IMR-90 (cell line): ENCODE measurements at regions not wholly inside any gene's neighbourhood (a gene's known extent, or its start where the extent isn't known, plus 50 kb on each side); places are given as distances from the start of the nearest gene placed in this dataset.

ENCODE experiments used
- ATAC-seq: fragments of 200-7000 bp; cut with Tn5 transposase; 2 replicates; pipeline ENCODE4 v1.9.1; 2020; ENCODE audit warnings: low read depth, mild to moderate bottlenecking, moderate library complexity
- BruUV-seq: library from RNA; stranded (reverse); fragments of 400-500 nt; replicated peaks from 2 replicates; lab custom pipeline; 2021; lab: Mats Ljungman, UMichigan
- CTCF ChIA-PET: fragments of 300-600 bp; formaldehyde crosslinking; extraction: SDS; loops from one replicate; lab custom pipeline; 2021; ENCODE audit warnings: antibody characterized with exemption; lab: Yijun Ruan, JAX
- POLR2A ChIA-PET: fragments of 300-600 bp; sonication (Branson Sonifier 250); formaldehyde crosslinking; loops from one replicate; lab custom pipeline; 2022; ENCODE audit warnings: antibody characterized with exemption; ENCODE audit not compliant: unreplicated experiment; lab: Charles Lee
- DNase-seq: peaks from one replicate; pipeline ENCODE4 v3.0.0; 2013
- H2AFZ ChIP-seq: replicated peaks from 2 replicates; pipeline ENCODE3; 2013; ENCODE audit warnings: low read length, mild to moderate bottlenecking; ENCODE audit not compliant: poor library complexity
- H2AK5ac ChIP-seq: 2 replicates; pipeline ENCODE4 v1.6.1; 2013; ENCODE audit warnings: low read depth, low read length, inconsistent platforms
- H2AK9ac ChIP-seq: replicated peaks from 2 replicates; pipeline ENCODE3; 2013; ENCODE audit warnings: mild to moderate bottlenecking, low read depth, low read length, moderate library complexity; ENCODE audit not compliant: poor library complexity
- H2BK120ac ChIP-seq: 2 replicates; pipeline ENCODE4 v1.6.1; 2013; ENCODE audit warnings: low read depth, low read length, inconsistent platforms
- H2BK15ac ChIP-seq: 3 replicates; pipeline ENCODE4 v1.6.1; 2013; ENCODE audit warnings: low read depth, low read length, inconsistent platforms
- H2BK20ac ChIP-seq: 2 replicates; pipeline ENCODE4 v1.6.1; 2013; ENCODE audit warnings: low read depth, mild to moderate bottlenecking, inconsistent platforms, low read length, moderate library complexity
- H2BK5ac ChIP-seq: 2 replicates; pipeline ENCODE4 v1.6.1; 2013; ENCODE audit warnings: mild to moderate bottlenecking, low read depth, low read length, inconsistent platforms; ENCODE audit not compliant: poor library complexity, severe bottlenecking
- H3K14ac ChIP-seq: replicated peaks from 2 replicates; pipeline ENCODE4 v1.6.1; 2013; ENCODE audit warnings: low read depth, low read length, inconsistent platforms
- H3K18ac ChIP-seq: 2 replicates; pipeline ENCODE4 v1.6.1; 2013; ENCODE audit warnings: low read depth, low read length, control low read depth
- H3K23ac ChIP-seq: 2 replicates; pipeline ENCODE4 v1.6.1; 2013; ENCODE audit warnings: low read depth, low read length, inconsistent platforms
- H3K27ac ChIP-seq: 2 replicates; pipeline ENCODE4 v1.5.1; 2013; ENCODE audit warnings: mild to moderate bottlenecking, control low read depth, low read length; ENCODE audit not compliant: insufficient read depth
- H3K27me3 ChIP-seq: 2 replicates; pipeline ENCODE4 v1.6.1; 2013; ENCODE audit warnings: low read length; ENCODE audit not compliant: control insufficient read depth, insufficient read depth
- H3K36me3 ChIP-seq: 2 replicates; pipeline ENCODE4 v1.6.1; 2013; ENCODE audit warnings: low read length, mixed read lengths; ENCODE audit not compliant: control insufficient read depth, insufficient read depth
- H3K4ac ChIP-seq: 2 replicates; pipeline ENCODE4 v1.6.1; 2013; ENCODE audit warnings: low read depth, low read length, inconsistent platforms
- H3K4me1 ChIP-seq: 2 replicates; pipeline ENCODE4 v1.6.1; 2013; ENCODE audit warnings: low read length, mixed read lengths; ENCODE audit not compliant: control insufficient read depth, insufficient read depth
- H3K4me2 ChIP-seq: 2 replicates; pipeline ENCODE4 v1.6.1; 2013; ENCODE audit warnings: low read depth, mild to moderate bottlenecking, control low read depth, low read length, moderate library complexity
- H3K4me3 ChIP-seq: 2 replicates; pipeline ENCODE4 v1.5.1; 2013; ENCODE audit warnings: low read depth, mild to moderate bottlenecking, control low read depth, low read length, moderate library complexity; ENCODE audit not compliant: insufficient read depth
- H3K56ac ChIP-seq: 2 replicates; pipeline ENCODE4 v1.6.1; 2013; ENCODE audit warnings: low read length, inconsistent platforms; ENCODE audit not compliant: insufficient read depth; ENCODE audit errors: extremely low read depth
- H3K79me1 ChIP-seq, 2 experiments: 2 replicates each; pipeline ENCODE4 v1.6.1; 2013; ENCODE audit warnings: low read length in 2 of 2, inconsistent platforms in 1 of 2, low read depth in 1 of 2
- H3K9ac ChIP-seq: 2 replicates; pipeline ENCODE4 v1.6.1; 2013; ENCODE audit warnings: low read depth, low read length, control low read depth
- H3K9me1 ChIP-seq: 2 replicates; pipeline ENCODE4 v1.6.1; 2013; ENCODE audit warnings: low read length, inconsistent platforms; ENCODE audit not compliant: insufficient read depth
- H3K9me3 ChIP-seq: 2 replicates; pipeline ENCODE4 v1.6.1; 2013; ENCODE audit warnings: low read length; ENCODE audit not compliant: control insufficient read depth, insufficient read depth
- H4K20me1 ChIP-seq: 2 replicates; pipeline ENCODE4 v1.6.1; 2013; ENCODE audit warnings: low read length, inconsistent platforms; ENCODE audit not compliant: insufficient read depth
- H4K5ac ChIP-seq: 2 replicates; pipeline ENCODE4 v1.6.1; 2013; ENCODE audit warnings: mild to moderate bottlenecking, low read depth, low read length, control low read depth
- H4K8ac ChIP-seq, 2 experiments: 2 replicates each; pipeline ENCODE4 v1.6.1; 2013; ENCODE audit warnings: low read depth in 2 of 2, low read length in 2 of 2, control low read depth in 1 of 2, inconsistent platforms in 1 of 2
- H4K91ac ChIP-seq: 2 replicates; pipeline ENCODE4 v1.6.1; 2013; ENCODE audit warnings: low read depth, low read length, inconsistent platforms; ENCODE audit not compliant: insufficient read depth
- BHLHE40 ChIP-seq: fragments of 150-350 bp; IDR thresholded peaks from 2 replicates; pipeline ENCODE4 v1.6.1; 2016; ENCODE audit warnings: mild to moderate bottlenecking, low read depth, low read length
- CEBPB ChIP-seq: IDR thresholded peaks from 2 replicates; pipeline ENCODE4 v1.6.1; 2012; ENCODE audit warnings: low read depth, low read length, improper control_type of control experiment
- CHD1 ChIP-seq: IDR thresholded peaks from 2 replicates; pipeline ENCODE4 v1.6.1; 2012; ENCODE audit warnings: low read depth, low read length, improper control_type of control experiment
- FOS ChIP-seq: fragments of 150-350 bp; IDR thresholded peaks from 2 replicates; pipeline ENCODE4 v1.6.1; 2016; ENCODE audit warnings: low read depth, low read length
- MAFK ChIP-seq: IDR thresholded peaks from 2 replicates; pipeline ENCODE4 v1.6.1; 2012; ENCODE audit warnings: low read depth, low read length, improper control_type of control experiment
- NFE2L2 ChIP-seq: fragments of 150-350 bp; IDR thresholded peaks from 2 replicates; pipeline ENCODE4 v1.6.1; 2016; ENCODE audit warnings: low read depth, mild to moderate bottlenecking, low read length
- POLR2A ChIP-seq: IDR thresholded peaks from 2 replicates; pipeline ENCODE4 v1.6.1; 2012; ENCODE audit warnings: mild to moderate bottlenecking, low read depth, low read length
- RAD21 ChIP-seq: IDR thresholded peaks from 2 replicates; pipeline ENCODE4 v1.6.1; 2012; ENCODE audit warnings: low read length, improper control_type of control experiment
- RFX5 ChIP-seq: IDR thresholded peaks from 2 replicates; pipeline ENCODE4 v1.8.0; 2012; ENCODE audit warnings: low read depth, mild to moderate bottlenecking, low read length, moderate library complexity
- WGBS, 2 experiments: methylation state at CpG; one replicate each; pipeline versions ENCODE4 v1.1.5 to v1.1.7; 2013; ENCODE audit warnings: missing lambda C conversion rate in 2 of 2; ENCODE audit not compliant: insufficient read length in 1 of 2; ENCODE audit errors: extremely low coverage in 2 of 2; 5-methylcytosine and 5-hydroxymethylcytosine counted together
- dilution Hi-C: fragments of 300-500 bp; cut with HindIII; formaldehyde crosslinking; loops from one replicate; pipeline ENCODE4 v1.14.3; 2018; ENCODE audit warnings: low sequenced_read_pairs; ENCODE audit not compliant: unreplicated experiment
- in situ Hi-C: fragments of 300-500 bp; cut with MboI; formaldehyde crosslinking; loops from 3 replicates; pipeline ENCODE4 v1.14.3; 2019; ENCODE audit warnings: low sequenced_read_pairs, inconsistent platforms, mixed read lengths
- intact Hi-C: fragments of 100-400 bp; cut with micrococcal nuclease; formaldehyde crosslinking; loops from 2 replicates; pipeline ENCODE4 v1.10.0; 2022
- TF ChIP-seq, protein P1 (sequence below): fragments of 150-350 bp; IDR thresholded peaks from 2 replicates; pipeline ENCODE4 v1.6.1; 2016; ENCODE audit warnings: low read depth, mild to moderate bottlenecking, low read length, moderate library complexity, borderline replicate concordance
- TF ChIP-seq, protein P2 (sequence below): fragments of 150-350 bp; IDR thresholded peaks from 2 replicates; pipeline ENCODE4 v1.6.1; 2017; ENCODE audit warnings: mild to moderate bottlenecking, antibody characterized with exemption, low read length, low read depth

DNA sequence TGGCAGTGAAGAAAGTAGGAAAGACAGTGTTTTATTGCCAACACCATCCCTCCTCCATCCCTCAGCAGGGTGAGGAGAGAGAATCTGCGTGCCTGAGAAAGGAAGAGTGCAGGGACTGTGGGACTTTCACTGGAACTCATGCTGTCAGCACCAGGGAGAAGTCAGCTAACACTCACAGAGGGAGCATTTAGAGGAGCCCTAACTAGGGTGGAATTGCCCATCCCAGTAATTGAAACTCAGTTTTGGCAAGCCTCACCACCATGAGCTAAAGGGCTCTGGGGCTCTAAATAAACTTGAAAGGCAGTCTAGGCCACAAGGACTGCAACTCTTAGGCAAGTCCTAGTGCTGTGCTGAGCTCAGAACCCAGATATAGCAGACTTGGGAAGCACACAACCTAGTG is 622.3 kb downstream of the SEMA5A start:
- H3K9ac ChIP-seq, result no peak overlapping the region
- dilution Hi-C loops (no loop called here), in situ Hi-C loops (no loop called here), intact Hi-C loops (no loop called here)
- H4K20me1 ChIP-seq, result no peaks in the 10 kb centered on the region
- no peaks in the 10 kb centered on the region for H3K79me1 ChIP-seq
- TF ChIP-seq FOS (no peak), RFX5 (no peak), POLR2A (no peak), CEBPB (no peak), NFE2L2 (no peak), CHD1 (no peak), RAD21 (no peak), BHLHE40 (no peak), MAFK (no peak)
- TF ChIP-seq, protein P1, sequence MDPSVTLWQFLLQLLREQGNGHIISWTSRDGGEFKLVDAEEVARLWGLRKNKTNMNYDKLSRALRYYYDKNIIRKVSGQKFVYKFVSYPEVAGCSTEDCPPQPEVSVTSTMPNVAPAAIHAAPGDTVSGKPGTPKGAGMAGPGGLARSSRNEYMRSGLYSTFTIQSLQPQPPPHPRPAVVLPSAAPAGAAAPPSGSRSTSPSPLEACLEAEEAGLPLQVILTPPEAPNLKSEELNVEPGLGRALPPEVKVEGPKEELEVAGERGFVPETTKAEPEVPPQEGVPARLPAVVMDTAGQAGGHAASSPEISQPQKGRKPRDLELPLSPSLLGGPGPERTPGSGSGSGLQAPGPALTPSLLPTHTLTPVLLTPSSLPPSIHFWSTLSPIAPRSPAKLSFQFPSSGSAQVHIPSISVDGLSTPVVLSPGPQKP, result no peak
- TF ChIP-seq, protein P2, sequence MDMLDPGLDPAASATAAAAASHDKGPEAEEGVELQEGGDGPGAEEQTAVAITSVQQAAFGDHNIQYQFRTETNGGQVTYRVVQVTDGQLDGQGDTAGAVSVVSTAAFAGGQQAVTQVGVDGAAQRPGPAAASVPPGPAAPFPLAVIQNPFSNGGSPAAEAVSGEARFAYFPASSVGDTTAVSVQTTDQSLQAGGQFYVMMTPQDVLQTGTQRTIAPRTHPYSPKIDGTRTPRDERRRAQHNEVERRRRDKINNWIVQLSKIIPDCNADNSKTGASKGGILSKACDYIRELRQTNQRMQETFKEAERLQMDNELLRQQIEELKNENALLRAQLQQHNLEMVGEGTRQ, result no peak
- peak overlapping the region; percentile 24; the same call in 1 of the 2 replicates for H3K18ac ChIP-seq
- H2BK15ac ChIP-seq, result 0 out of 3 replicates have a peak overlapping the region, but pooled peaks have one; percentile 32
- no peak overlapping the region for H3K56ac ChIP-seq
- no peaks in the 10 kb centered on the region for H3K4me1 ChIP-seq
- H3K4ac ChIP-seq, result no peak overlapping the region
- DNase-seq (peak; percentile 20), ATAC-seq (peak; percentile 79)
- no peak overlapping the region for H3K4me3 ChIP-seq
- H4K8ac ChIP-seq, result no peak overlapping the region; a peak in 1 of 4 replicates
- no peak overlapping the region for H4K91ac ChIP-seq
- H4K5ac ChIP-seq, result no peak overlapping the region; the same call in 1 of the 2 replicates
- no peak overlapping the region for H3K14ac ChIP-seq
- BruUV-seq, result no TSS peak
- no peak overlapping the region for H3K23ac ChIP-seq
- H3K36me3 ChIP-seq, result no peaks in the 10 kb centered on the region
- H2BK5ac ChIP-seq, result no peak overlapping the region
- H2AK9ac ChIP-seq, result no peak overlapping the region
- no peaks in the 10 kb centered on the region for H3K27me3 ChIP-seq
- no peak overlapping the region for H3K27ac ChIP-seq
- H2BK120ac ChIP-seq, result no peak overlapping the region
- H2AK5ac ChIP-seq, result no peak overlapping the region
- H2AFZ ChIP-seq, result peak overlapping the region; percentile 51
- no CpG with 5 or more reads among the region's 1 CpG for WGBS, 2 experiments
- no peak overlapping the region for H3K4me2 ChIP-seq
- H3K9me3 ChIP-seq, result 0 out of 2 replicates have a peak, but pooled peaks cover 2% of the 10 kb centered on the region
- peak overlapping the region; percentile 25; the same call in 1 of the 2 replicates for H2BK20ac ChIP-seq
- 0 out of 2 replicates have a peak, but pooled peaks cover 2% of the 10 kb centered on the region for H3K9me1 ChIP-seq
- POLR2A ChIA-PET, result no interaction called here
- CTCF ChIA-PET, result no interaction called here
